ENCODE measurements at regions not wholly inside any gene's neighbourhood (a gene's known extent, or its start where the extent isn't known, plus 50 kb on each side); places are given as distances from the start of the nearest gene placed in this dataset.
"Not testable (repeated sequence)": the region's sequence is repeated elsewhere in the genome, so short reads cannot be mapped to it uniquely, and the experiment has no call there.

GRCh38 chr4:53959343-53960120 is 104.9 kb downstream of the CHIC2 start:
- Mint-ChIP-seq H3K27ac (peak overlapping the region; percentile 74), H3K4me3 (no peak overlapping the region), H3K9me3 (no peaks in the 10 kb centered on the region), H3K4me1 (no peaks in the 10 kb centered on the region), H3K36me3 (no peaks in the 10 kb centered on the region)
- no peak for ATAC-seq
- DNase-seq (ENCODE audit: low spot score in 2 of 2), result no peak

GRCh38 chr4:53956454-53956853 is 108.0 kb downstream of the CHIC2 start:
- Mint-ChIP-seq H3K27ac (no peak overlapping the region), H3K4me1 (no peaks in the 10 kb centered on the region), H3K4me3 (no peak overlapping the region), H3K36me3 (no peaks in the 10 kb centered on the region), H3K9me3 (no peaks in the 10 kb centered on the region)
- DNase-seq (ENCODE audit: low spot score in 2 of 2), result no peak
- no peak for ATAC-seq

- Mint-ChIP-seq H3K9me3 (no peaks in the 10 kb centered on the region), H3K4me3 (no peak overlapping the region), H3K36me3 (no peaks in the 10 kb centered on the region), H3K4me1 (no peaks in the 10 kb centered on the region), H3K27ac (no peak overlapping the region)
- ATAC-seq (no peak), DNase-seq (ENCODE audit: low spot score in 2 of 2) (no peak)
Observed at GRCh38 chr4:53956053-53956452, 108.4 kb downstream of the CHIC2 start.

GRCh38 chr4:53951414-53951813 is 113.0 kb downstream of the CHIC2 start:
- ATAC-seq (no peak), DNase-seq (ENCODE audit: low spot score in 2 of 2) (no peak)
- H3K4me1 Mint-ChIP-seq, result no peaks in the 10 kb centered on the region
- H3K9me3 Mint-ChIP-seq, result no peaks in the 10 kb centered on the region
- H3K4me3 Mint-ChIP-seq, result no peak overlapping the region
- H3K36me3 Mint-ChIP-seq, result no peaks in the 10 kb centered on the region
- no peak overlapping the region for H3K27ac Mint-ChIP-seq

GRCh38 chr4:53943345-53944085 is 120.9 kb downstream of the CHIC2 start:
- DNase-seq (ENCODE audit: low spot score in 2 of 2) (no peak), ATAC-seq (no peak)
- no peak overlapping the region for H3K4me3 Mint-ChIP-seq
- no peaks in the 10 kb centered on the region for H3K36me3 Mint-ChIP-seq
- peaks cover 3% of the 10 kb centered on the region for H3K9me3 Mint-ChIP-seq
- peak overlapping the region; percentile 57 for H3K27ac Mint-ChIP-seq
- H3K4me1 Mint-ChIP-seq, result no peaks in the 10 kb centered on the region

GRCh38 chr4:53942712-53943111 is 121.7 kb downstream of the CHIC2 start:
- H3K27ac Mint-ChIP-seq, result peak overlapping the region; percentile 57
- no peak for DNase-seq (ENCODE audit: low spot score in 2 of 2)
- no peaks in the 10 kb centered on the region for H3K36me3 Mint-ChIP-seq
- ATAC-seq, result peak; percentile 65
- peaks cover 3% of the 10 kb centered on the region for H3K9me3 Mint-ChIP-seq
- no peak overlapping the region for H3K4me3 Mint-ChIP-seq
- no peaks in the 10 kb centered on the region for H3K4me1 Mint-ChIP-seq

GRCh38 chr4:53941331-53941730 is 123.1 kb downstream of the CHIC2 start:
- Mint-ChIP-seq H3K9me3 (peaks cover 3% of the 10 kb centered on the region), H3K4me1 (no peaks in the 10 kb centered on the region), H3K27ac (no peak overlapping the region), H3K4me3 (no peak overlapping the region), H3K36me3 (no peaks in the 10 kb centered on the region)
- DNase-seq (ENCODE audit: low spot score in 2 of 2), result no peak
- ATAC-seq, result no peak

- H3K4me1 Mint-ChIP-seq; DNase-seq (ENCODE audit: low spot score in 2 of 2); H3K9me3 Mint-ChIP-seq; H3K27ac Mint-ChIP-seq; ATAC-seq; H3K4me3 Mint-ChIP-seq; H3K36me3 Mint-ChIP-seq: not testable (repeated sequence)
Observed at GRCh38 chr4:53939892-53940291, 124.5 kb downstream of the CHIC2 start.

- no peak for ATAC-seq
- H3K36me3 Mint-ChIP-seq, result no peaks in the 10 kb centered on the region
- H3K27ac Mint-ChIP-seq, result no peak overlapping the region
- DNase-seq (ENCODE audit: low spot score in 2 of 2), result no peak
- H3K4me3 Mint-ChIP-seq, result no peak overlapping the region
- no peaks in the 10 kb centered on the region for H3K4me1 Mint-ChIP-seq
- H3K9me3 Mint-ChIP-seq, result peaks cover 3% of the 10 kb centered on the region
Observed at GRCh38 chr4:53937918-53938317, 126.5 kb downstream of the CHIC2 start.

GRCh38 chr4:53937327-53937726 is 127.1 kb downstream of the CHIC2 start:
- ATAC-seq (no peak), DNase-seq (ENCODE audit: low spot score in 2 of 2) (no peak)
- Mint-ChIP-seq H3K36me3 (no peaks in the 10 kb centered on the region), H3K27ac (no peak overlapping the region), H3K4me1 (no peaks in the 10 kb centered on the region), H3K9me3 (peaks cover 3% of the 10 kb centered on the region), H3K4me3 (no peak overlapping the region)

- no peaks in the 10 kb centered on the region for H3K4me1 Mint-ChIP-seq
- no peaks in the 10 kb centered on the region for H3K36me3 Mint-ChIP-seq
- H3K9me3 Mint-ChIP-seq, result peaks cover 3% of the 10 kb centered on the region
- DNase-seq (ENCODE audit: low spot score in 2 of 2) (no peak), ATAC-seq (no peak)
- H3K4me3 Mint-ChIP-seq, result no peak overlapping the region
- no peak overlapping the region for H3K27ac Mint-ChIP-seq
Observed at GRCh38 chr4:53935780-53936179, 128.6 kb downstream of the CHIC2 start.

- DNase-seq (ENCODE audit: low spot score in 2 of 2), result no peak
- no peak for ATAC-seq
- no peaks in the 10 kb centered on the region for H3K4me1 Mint-ChIP-seq
Observed at GRCh38 chr4:53932796-53933610, 131.4 kb downstream of the CHIC2 start.

GRCh38 chr4:53931461-53931961 is 132.9 kb downstream of the CHIC2 start:
- Mint-ChIP-seq H3K9me3 (no peaks in the 10 kb centered on the region), H3K4me1 (no peaks in the 10 kb centered on the region), H3K36me3 (no peaks in the 10 kb centered on the region), H3K27ac (no peak overlapping the region), H3K4me3 (no peak overlapping the region)
- ATAC-seq, result no peak
- no peak for DNase-seq (ENCODE audit: low spot score in 2 of 2)

More at GRCh38 chr4:53932796-53933610, 131.4 kb downstream of the CHIC2 start:
- no peak overlapping the region for H3K27ac Mint-ChIP-seq
- no peak overlapping the region for H3K4me3 Mint-ChIP-seq
- no peaks in the 10 kb centered on the region for H3K9me3 Mint-ChIP-seq
- no peaks in the 10 kb centered on the region for H3K36me3 Mint-ChIP-seq

- Mint-ChIP-seq H3K36me3 (no peaks in the 10 kb centered on the region), H3K27ac (no peak overlapping the region), H3K4me1 (no peaks in the 10 kb centered on the region), H3K9me3 (no peaks in the 10 kb centered on the region), H3K4me3 (no peak overlapping the region)
- DNase-seq (ENCODE audit: low spot score in 2 of 2) (peak in 1 of 2 donors; percentile 9), ATAC-seq (peak; percentile 72)
Observed at GRCh38 chr4:53929955-53930798, 134.2 kb downstream of the CHIC2 start.
